ENCODE measurements at regions not wholly inside any gene's neighbourhood (a gene's known extent, or its start where the extent isn't known, plus 50 kb on each side); places are given as distances from the start of the nearest gene placed in this dataset.

DNA sequence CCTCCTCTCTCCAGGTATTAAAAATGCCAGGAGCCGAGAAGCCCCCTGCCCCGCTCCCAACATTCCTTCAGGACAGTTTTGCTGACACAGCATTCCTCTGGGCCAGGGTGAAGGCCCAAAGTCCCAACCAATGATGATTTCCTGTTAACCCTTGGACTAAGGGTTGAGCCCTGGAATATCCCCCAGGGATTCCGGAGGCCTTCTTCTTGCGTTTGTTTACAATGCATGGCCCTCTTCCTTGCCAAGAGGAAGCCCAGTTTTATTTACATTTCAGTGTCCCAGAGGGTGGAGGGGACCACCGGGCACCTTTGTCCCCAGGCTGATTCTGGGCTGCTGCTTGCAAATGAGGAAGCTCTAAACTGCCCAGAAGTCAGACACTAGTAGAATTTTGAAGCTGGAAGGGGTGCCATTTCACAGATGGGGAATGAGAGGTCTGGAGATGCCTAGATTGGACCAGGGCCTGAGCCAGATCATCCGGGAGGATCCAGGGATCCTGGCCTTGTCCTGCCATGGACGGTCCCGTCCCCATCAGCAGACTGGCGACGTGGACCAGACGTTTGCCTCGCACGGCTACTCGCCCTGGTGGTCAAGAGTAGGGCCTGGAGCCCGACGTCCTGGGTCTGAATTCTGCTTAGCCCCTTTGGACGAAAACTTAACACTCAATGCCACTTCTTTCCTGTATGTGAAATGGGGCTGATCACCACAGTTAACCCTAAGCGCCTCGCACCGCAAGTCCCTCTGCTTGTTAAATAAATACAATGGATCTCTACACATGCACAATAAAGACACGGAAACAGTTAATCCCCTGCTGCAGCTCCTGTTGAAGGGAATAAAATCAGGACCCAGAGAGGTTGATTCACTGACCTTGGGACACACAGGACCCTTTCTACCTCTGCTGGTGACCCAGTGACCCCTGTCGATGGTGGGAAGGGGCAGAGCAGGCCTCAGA, 55.6 kb upstream of the CIBAR2 start:
- Histone ChIP-seq H3K27me3 (ENCODE audit: control insufficient read depth in 1 of 2, insufficient read depth in 2 of 2, low read length in 2 of 2) (peaks cover 13 to 47% of the 10 kb centered on the region in 2 experiments), H3K4me3 (replicated peaks in 1 of 3; ENCODE audit: insufficient read depth in 1 of 3, low read depth in 2 of 3, low read length in 3 of 3) (peak overlapping the region; percentile 37 to 70 (median 58)), H3K27ac (ENCODE audit: extremely low read length, insufficient read depth, low read length) (peak overlapping the region; percentile 63), H3K79me2 (ENCODE audit: insufficient read depth, low read length) (no peaks in the 10 kb centered on the region), H3K9me3 (ENCODE audit: low read length) (no peaks in the 10 kb centered on the region), H3K4me2 (ENCODE audit: low read depth, low read length) (peak overlapping the region; percentile 83), H4K20me1 (ENCODE audit: insufficient read depth, low read length) (peaks cover 20% of the 10 kb centered on the region; the same call in 1 of the 2 replicates), H3K9ac (ENCODE audit: insufficient read depth, low read depth, low read length) (no peak overlapping the region; the same call in 1 of the 2 replicates), H3K36me3 (replicated peaks in 1 of 2; ENCODE audit: control insufficient read depth in 1 of 2, insufficient read depth in 2 of 2, low read length in 2 of 2) (no peaks in the 10 kb centered on the region), H3K4me1 (ENCODE audit: insufficient read depth, low read length) (peaks cover 80% of the 10 kb centered on the region), H2AFZ (ENCODE audit: low read length) (no peak overlapping the region)
- intact Hi-C loops (cut with micrococcal nuclease; ENCODE audit: unreplicated experiment) = loop anchor here (2.0 kb wide), 1 partner anchor 31 kb away; no protein-coding TSS in a partner anchor
- in situ Hi-C loops (cut with HindIII; ENCODE audit: extremely low pct_ligation_motif_present, low pct_unique_long_range_greater_than_20kb) = no loop called here
- BruUV-seq (replicated peaks) = no TSS peak
- ATAC-seq (peak; percentile 19), FAIRE-seq (peak; percentile 73), DNase-seq (ENCODE audit: low spot score) (peak; percentile 72)
- ChIA-PET CTCF (ENCODE audit: low intra/inter-chr PET ratio, low total read pairs) (interaction anchor here (2.4 kb wide), 1 partner anchor 53 kb away, joined by 7 read pairs; no protein-coding TSS in a partner anchor), POLR2A (interaction anchor here (0.9 to 3.3 kb wide), 5 partner anchors 8 to 53 kb away, joined by 3 to 47 read pairs (median 10); no protein-coding TSS in a partner anchor)
- 3% methylated on average over 17 of the region's 22 CpGs for WGBS (ENCODE audit: low lambda C conversion rate)
- TF ChIP-seq ISX (CRISPR knock-in tag; conservative IDR thresholded peaks at IDR 0.05) (no peak), GTF2F1 (IDR thresholded peaks at IDR 0.05; ENCODE audit: low read length) (no peak), HNRNPLL (IDR thresholded peaks at IDR 0.05; ENCODE audit: low read depth, low read length, poor library complexity, severe bottlenecking) (no peak), ZNF136 (CRISPR knock-in tag; IDR thresholded peaks at IDR 0.05; ENCODE audit: low read depth) (no peak), BHLHE40 (IDR thresholded peaks at IDR 0.05; ENCODE audit: low read length) (no peak), TOE1 (CRISPR knock-in tag; IDR thresholded peaks at IDR 0.05) (no peak), RFX1 (IDR thresholded peaks at IDR 0.05) (no peak), CEBPB (IDR thresholded peaks at IDR 0.05; ENCODE audit: borderline replicate concordance, low read depth, low read length) (no peak; the same call in 1 of the 2 replicates), RARG (CRISPR knock-in tag; IDR thresholded peaks at IDR 0.05; ENCODE audit: low read depth) (no peak), DR1 (CRISPR knock-in tag; IDR thresholded peaks at IDR 0.05) (no peak), SRF (IDR thresholded peaks at IDR 0.05; ENCODE audit: low read depth, low read length) (no peak), ZBTB7B (CRISPR knock-in tag; IDR thresholded peaks at IDR 0.05) (peak; percentile 96), ZSCAN29 (CRISPR knock-in tag; conservative IDR thresholded peaks at IDR 0.05) (no peak)
- TF ChIP-seq, protein P1, sequence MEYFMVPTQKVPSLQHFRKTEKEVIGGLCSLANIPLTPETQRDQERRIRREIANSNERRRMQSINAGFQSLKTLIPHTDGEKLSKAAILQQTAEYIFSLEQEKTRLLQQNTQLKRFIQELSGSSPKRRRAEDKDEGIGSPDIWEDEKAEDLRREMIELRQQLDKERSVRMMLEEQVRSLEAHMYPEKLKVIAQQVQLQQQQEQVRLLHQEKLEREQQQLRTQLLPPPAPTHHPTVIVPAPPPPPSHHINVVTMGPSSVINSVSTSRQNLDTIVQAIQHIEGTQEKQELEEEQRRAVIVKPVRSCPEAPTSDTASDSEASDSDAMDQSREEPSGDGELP (IDR thresholded peaks at IDR 0.05; ENCODE audit: borderline replicate concordance, low read depth) = peak; percentile 54; the same call in 1 of the 2 replicates
- TF ChIP-seq, protein P2, sequence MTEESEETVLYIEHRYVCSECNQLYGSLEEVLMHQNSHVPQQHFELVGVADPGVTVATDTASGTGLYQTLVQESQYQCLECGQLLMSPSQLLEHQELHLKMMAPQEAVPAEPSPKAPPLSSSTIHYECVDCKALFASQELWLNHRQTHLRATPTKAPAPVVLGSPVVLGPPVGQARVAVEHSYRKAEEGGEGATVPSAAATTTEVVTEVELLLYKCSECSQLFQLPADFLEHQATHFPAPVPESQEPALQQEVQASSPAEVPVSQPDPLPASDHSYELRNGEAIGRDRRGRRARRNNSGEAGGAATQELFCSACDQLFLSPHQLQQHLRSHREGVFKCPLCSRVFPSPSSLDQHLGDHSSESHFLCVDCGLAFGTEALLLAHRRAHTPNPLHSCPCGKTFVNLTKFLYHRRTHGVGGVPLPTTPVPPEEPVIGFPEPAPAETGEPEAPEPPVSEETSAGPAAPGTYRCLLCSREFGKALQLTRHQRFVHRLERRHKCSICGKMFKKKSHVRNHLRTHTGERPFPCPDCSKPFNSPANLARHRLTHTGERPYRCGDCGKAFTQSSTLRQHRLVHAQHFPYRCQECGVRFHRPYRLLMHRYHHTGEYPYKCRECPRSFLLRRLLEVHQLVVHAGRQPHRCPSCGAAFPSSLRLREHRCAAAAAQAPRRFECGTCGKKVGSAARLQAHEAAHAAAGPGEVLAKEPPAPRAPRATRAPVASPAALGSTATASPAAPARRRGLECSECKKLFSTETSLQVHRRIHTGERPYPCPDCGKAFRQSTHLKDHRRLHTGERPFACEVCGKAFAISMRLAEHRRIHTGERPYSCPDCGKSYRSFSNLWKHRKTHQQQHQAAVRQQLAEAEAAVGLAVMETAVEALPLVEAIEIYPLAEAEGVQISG (CRISPR knock-in tag; IDR thresholded peaks at IDR 0.05) = no peak
- TF ChIP-seq, protein P3, sequence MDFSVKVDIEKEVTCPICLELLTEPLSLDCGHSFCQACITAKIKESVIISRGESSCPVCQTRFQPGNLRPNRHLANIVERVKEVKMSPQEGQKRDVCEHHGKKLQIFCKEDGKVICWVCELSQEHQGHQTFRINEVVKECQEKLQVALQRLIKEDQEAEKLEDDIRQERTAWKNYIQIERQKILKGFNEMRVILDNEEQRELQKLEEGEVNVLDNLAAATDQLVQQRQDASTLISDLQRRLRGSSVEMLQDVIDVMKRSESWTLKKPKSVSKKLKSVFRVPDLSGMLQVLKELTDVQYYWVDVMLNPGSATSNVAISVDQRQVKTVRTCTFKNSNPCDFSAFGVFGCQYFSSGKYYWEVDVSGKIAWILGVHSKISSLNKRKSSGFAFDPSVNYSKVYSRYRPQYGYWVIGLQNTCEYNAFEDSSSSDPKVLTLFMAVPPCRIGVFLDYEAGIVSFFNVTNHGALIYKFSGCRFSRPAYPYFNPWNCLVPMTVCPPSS (IDR thresholded peaks at IDR 0.05) = no peak
- TF ChIP-seq, protein P4, sequence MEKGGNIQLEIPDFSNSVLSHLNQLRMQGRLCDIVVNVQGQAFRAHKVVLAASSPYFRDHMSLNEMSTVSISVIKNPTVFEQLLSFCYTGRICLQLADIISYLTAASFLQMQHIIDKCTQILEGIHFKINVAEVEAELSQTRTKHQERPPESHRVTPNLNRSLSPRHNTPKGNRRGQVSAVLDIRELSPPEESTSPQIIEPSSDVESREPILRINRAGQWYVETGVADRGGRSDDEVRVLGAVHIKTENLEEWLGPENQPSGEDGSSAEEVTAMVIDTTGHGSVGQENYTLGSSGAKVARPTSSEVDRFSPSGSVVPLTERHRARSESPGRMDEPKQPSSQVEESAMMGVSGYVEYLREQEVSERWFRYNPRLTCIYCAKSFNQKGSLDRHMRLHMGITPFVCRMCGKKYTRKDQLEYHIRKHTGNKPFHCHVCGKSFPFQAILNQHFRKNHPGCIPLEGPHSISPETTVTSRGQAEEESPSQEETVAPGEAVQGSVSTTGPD (CRISPR knock-in tag; IDR thresholded peaks at IDR 0.05) = no peak; the same call in 1 of the 2 replicates
